ENCODE measurements at regions not wholly inside any gene's neighbourhood (a gene's known extent, or its start where the extent isn't known, plus 50 kb on each side); places are given as distances from the start of the nearest gene placed in this dataset.

GRCh38 chr12:68478516-68479260, 132.0 kb upstream of the RAP1B start:
- TF ChIP-seq CTCF (IDR thresholded peaks at IDR 0.05; ENCODE audit: low read length) (no peak), EZH2 (IDR thresholded peaks at IDR 0.05; ENCODE audit: borderline replicate concordance, low read length) (no peak)
